H9 (cell line): ENCODE measurements at regions not wholly inside any gene's neighbourhood (a gene's known extent, or its start where the extent isn't known, plus 50 kb on each side); places are given as distances from the start of the nearest gene placed in this dataset.

Experiments used
- DNase-seq: peaks from one replicate; pipeline ENCODE4 v3.0.0-alpha.2; 2017
- H2AFZ ChIP-seq: one replicate; pipeline ENCODE4 v1.6.1; 2013; ENCODE audit warnings: mild to moderate bottlenecking, low read length, control low read depth, moderate library complexity
- H2AK5ac ChIP-seq: 2 replicates; pipeline ENCODE4 v1.6.1; 2013; ENCODE audit warnings: low read length, control low read depth, mixed read lengths; ENCODE audit not compliant: insufficient read length
- H2BK120ac ChIP-seq: one replicate; pipeline ENCODE4 v1.6.1; 2013; ENCODE audit warnings: low read depth, mild to moderate bottlenecking, low read length, control low read depth, inconsistent platforms; ENCODE audit not compliant: poor library complexity, severe bottlenecking
- H2BK12ac ChIP-seq: 2 replicates; pipeline ENCODE4 v1.6.1; 2013; ENCODE audit warnings: low read length, control low read depth, mixed read lengths, low read depth; ENCODE audit not compliant: insufficient read length
- H2BK15ac ChIP-seq: 2 replicates; pipeline ENCODE4 v1.6.1; 2013; ENCODE audit warnings: low read depth, low read length, control low read depth
- H2BK20ac ChIP-seq: one replicate; pipeline ENCODE4 v1.6.1; 2013; ENCODE audit warnings: low read depth, mild to moderate bottlenecking, low read length, control low read depth, inconsistent platforms; ENCODE audit not compliant: poor library complexity, severe bottlenecking
- H2BK5ac ChIP-seq: 2 replicates; pipeline ENCODE4 v1.6.1; 2013; ENCODE audit warnings: low read length, control low read depth, mixed read lengths; ENCODE audit not compliant: insufficient read length
- H3K14ac ChIP-seq: 2 replicates; pipeline ENCODE4 v1.6.1; 2013; ENCODE audit warnings: low read length, control low read depth; ENCODE audit not compliant: insufficient read depth
- H3K18ac ChIP-seq: 2 replicates; pipeline ENCODE4 v1.6.1; 2013; ENCODE audit warnings: low read depth, mild to moderate bottlenecking, mixed read lengths, low read length, control low read depth; ENCODE audit not compliant: insufficient read length
- H3K23ac ChIP-seq: 2 replicates; pipeline ENCODE4 v1.6.1; 2013; ENCODE audit warnings: low read length, control low read depth, mixed read lengths, low read depth; ENCODE audit not compliant: insufficient read length
- H3K23me2 ChIP-seq: 2 replicates; pipeline ENCODE4 v1.6.1; 2013; ENCODE audit warnings: low read depth, mild to moderate bottlenecking, mixed read lengths, low read length, control low read depth; ENCODE audit not compliant: insufficient read length, poor library complexity, severe bottlenecking
- H3K27ac ChIP-seq: 2 replicates; pipeline ENCODE4 v1.5.1; 2013; ENCODE audit warnings: low read length, control low read depth, mixed read lengths, low read depth; ENCODE audit not compliant: insufficient read length
- H3K27me3 ChIP-seq: 2 replicates; pipeline ENCODE4 v1.6.1; 2013; ENCODE audit warnings: low read length, control low read depth, inconsistent platforms; ENCODE audit not compliant: insufficient read depth
- H3K4ac ChIP-seq: 2 replicates; pipeline ENCODE4 v1.6.1; 2013; ENCODE audit warnings: low read depth, mild to moderate bottlenecking, control low read depth, inconsistent platforms, low read length, moderate library complexity
- H3K4me1 ChIP-seq: 2 replicates; pipeline ENCODE4 v1.6.1; 2013; ENCODE audit warnings: low read length, control low read depth, inconsistent platforms; ENCODE audit not compliant: insufficient read depth
- H3K4me2 ChIP-seq: 2 replicates; pipeline ENCODE4 v1.6.1; 2013; ENCODE audit warnings: low read length, control low read depth, mixed read lengths; ENCODE audit not compliant: insufficient read length, insufficient read depth
- H3K56ac ChIP-seq: 2 replicates; pipeline ENCODE4 v1.6.1; 2013; ENCODE audit warnings: low read depth, mild to moderate bottlenecking, mixed read lengths, low read length, control low read depth; ENCODE audit not compliant: insufficient read length
- H3K79me1 ChIP-seq: 2 replicates; pipeline ENCODE4 v1.6.1; 2013; ENCODE audit warnings: low read depth, mild to moderate bottlenecking, moderate library complexity, low read length, control low read depth, inconsistent platforms; ENCODE audit not compliant: insufficient read depth, poor library complexity, severe bottlenecking
- H3K79me2 ChIP-seq: 2 replicates; pipeline ENCODE4 v1.6.1; 2013; ENCODE audit warnings: low read length, control low read depth, inconsistent platforms; ENCODE audit not compliant: insufficient read depth
- H3K9ac ChIP-seq: 2 replicates; pipeline ENCODE4 v1.6.1; 2013; ENCODE audit warnings: low read length, control low read depth, mixed read lengths; ENCODE audit not compliant: insufficient read length; ENCODE audit errors: extremely low read depth
- H3K9me3 ChIP-seq: one replicate; pipeline ENCODE4 v1.6.1; 2013; ENCODE audit warnings: low read depth, low read length, inconsistent platforms; ENCODE audit not compliant: control insufficient read depth
- H3T11ph ChIP-seq: one replicate; pipeline ENCODE4 v1.6.1; 2013; ENCODE audit warnings: mild to moderate bottlenecking, low read length, control low read depth, inconsistent platforms
- H4K20me1 ChIP-seq: one replicate; pipeline ENCODE4 v1.6.1; 2013; ENCODE audit not compliant: control insufficient read depth, insufficient read length, insufficient read depth
- H4K5ac ChIP-seq: 2 replicates; pipeline ENCODE4 v1.6.1; 2013; ENCODE audit warnings: low read depth, mild to moderate bottlenecking, mixed read lengths, low read length, control low read depth; ENCODE audit not compliant: insufficient read length
- H4K8ac ChIP-seq: replicated peaks from 2 replicates; pipeline ENCODE4 v1.6.1; 2013; ENCODE audit warnings: low read length, control low read depth, mixed read lengths, low read depth; ENCODE audit not compliant: insufficient read length
- H4K91ac ChIP-seq: 2 replicates; pipeline ENCODE4 v1.6.1; 2013; ENCODE audit warnings: low read depth, mild to moderate bottlenecking, moderate library complexity, mixed read lengths, low read length, control low read depth; ENCODE audit not compliant: insufficient read length
- H3K27ac Mint-ChIP-seq, 3 experiments: 2 replicates in 2 of 3; 3 replicates in 1 of 3; pipeline ENCODE4 v1.8.0; 2020 to 2021; ENCODE audit warnings: mixed read lengths in 3 of 3, mild to moderate bottlenecking in 1 of 3, moderate library complexity in 1 of 3
- H3K27me3 Mint-ChIP-seq: 2 replicates; pipeline ENCODE4 v1.8.0; 2021; ENCODE audit warnings: low read depth, mild to moderate bottlenecking, moderate library complexity, mixed read lengths
- H3K36me3 Mint-ChIP-seq, 3 experiments: 2 replicates in 2 of 3; 3 replicates in 1 of 3; pipeline ENCODE4 v1.8.0; 2020 to 2021; ENCODE audit warnings: low read depth in 3 of 3, mixed read lengths in 3 of 3; ENCODE audit not compliant: insufficient read depth in 1 of 3
- H3K4me1 Mint-ChIP-seq, 2 experiments: 2 replicates each; pipeline ENCODE4 v1.8.0; 2020; ENCODE audit warnings: mixed read lengths in 2 of 2
- H3K4me3 Mint-ChIP-seq, 2 experiments: 2 replicates in 1 of 2; 3 replicates in 1 of 2; pipeline ENCODE4 v1.8.0; 2020 to 2021; ENCODE audit warnings: mild to moderate bottlenecking in 2 of 2, mixed read lengths in 2 of 2, moderate library complexity in 1 of 2
- H3K9me3 Mint-ChIP-seq, 2 experiments: 2 replicates in 1 of 2; 3 replicates in 1 of 2; pipeline ENCODE4 v1.8.0; 2020; ENCODE audit warnings: mild to moderate bottlenecking in 2 of 2, mixed read lengths in 2 of 2, moderate library complexity in 1 of 2
- CTCF ChIP-seq: fragments of 200-600 bp; sonication (generic); conservative IDR thresholded peaks from 3 replicates; pipeline ENCODE4 v1.8.0; 2021; ENCODE audit warnings: antibody characterized with exemption, mild to moderate bottlenecking
- WGBS: extraction: QIAGEN DNeasy Blood & Tissue Kit; methylation state at CpG from one replicate; pipeline ENCODE4 v1.1.7; 2013; ENCODE audit warnings: missing lambda C conversion rate, low lambda C conversion rate, mixed read lengths; ENCODE audit not compliant: insufficient read length; ENCODE audit errors: extremely low coverage; 5-methylcytosine and 5-hydroxymethylcytosine counted together

- peaks cover 3 to 5% (median 4%) of the 10 kb centered on the region in 3 experiments; a peak in 5 of 7 replicates for H3K36me3 Mint-ChIP-seq
- H4K8ac ChIP-seq, result no peak overlapping the region
- no peak overlapping the region for H3K4me2 ChIP-seq
- H2BK20ac ChIP-seq, result no peak overlapping the region
- peaks cover 60 to 66% of the 10 kb centered on the region in 2 experiments for H3K4me1 Mint-ChIP-seq
- H4K5ac ChIP-seq, result no peak overlapping the region
- no CpG with 5 or more reads among the region's 6 CpGs for WGBS
- H3K79me2 ChIP-seq, result peaks cover 6% of the 10 kb centered on the region; the same call in 1 of the 2 replicates
- H3K4ac ChIP-seq, result no peak overlapping the region
- H3K27ac ChIP-seq, result no peak overlapping the region
- H2BK120ac ChIP-seq, result no peak overlapping the region
- peaks cover 0 to 6% of the 10 kb centered on the region in 2 experiments; a peak in 1 of 5 replicates for H3K9me3 Mint-ChIP-seq
- H3K14ac ChIP-seq, result no peak overlapping the region
- no peak overlapping the region for H2BK15ac ChIP-seq
- H3K23me2 ChIP-seq, result no peaks in the 10 kb centered on the region
- H3K27ac Mint-ChIP-seq, result peak overlapping the region in 1 of 3 experiments; percentile 12; a peak in 2 of 7 replicates
- no peak overlapping the region for H2AK5ac ChIP-seq
- DNase-seq, result no peak
- H3K23ac ChIP-seq, result no peak overlapping the region
- no peak overlapping the region for H4K91ac ChIP-seq
- no peak overlapping the region for H2BK5ac ChIP-seq
- H4K20me1 ChIP-seq, result no peaks in the 10 kb centered on the region
- H3K18ac ChIP-seq, result no peak overlapping the region
- H3K4me1 ChIP-seq, result peaks cover 10% of the 10 kb centered on the region; the same call in 1 of the 2 replicates
- H2AFZ ChIP-seq, result no peak overlapping the region
- H3K27me3 Mint-ChIP-seq, result no peaks in the 10 kb centered on the region
- no peak overlapping the region for H3K4me3 Mint-ChIP-seq
- H3K27me3 ChIP-seq, result no peaks in the 10 kb centered on the region
- H3K9ac ChIP-seq, result no peak overlapping the region
- no peak overlapping the region for H3T11ph ChIP-seq
- TF ChIP-seq CTCF, result no peak
- H3K56ac ChIP-seq, result no peak overlapping the region
- H2BK12ac ChIP-seq, result no peak overlapping the region
- H3K9me3 ChIP-seq, result no peaks in the 10 kb centered on the region
- H3K79me1 ChIP-seq, result no peaks in the 10 kb centered on the region
Measured at GRCh38 chr7:88927-89231, 103.5 kb upstream of the FAM20C start.
